Left cardiac atrium (tissue), 4 donors: ENCODE measurements at regions not wholly inside any gene's neighbourhood (a gene's known extent, or its start where the extent isn't known, plus 50 kb on each side); places are given as distances from the start of the nearest gene placed in this dataset.

Experiments
- ATAC-seq, 2 donors: fragments of 200-7000 bp; cut with Tn5 transposase; one replicate each; pipeline ENCODE4 v1.9.1; 2020; ENCODE audit warnings: mild to moderate bottlenecking in 2 of 2, moderate library complexity in 2 of 2
- DNase-seq: peaks from one replicate; pipeline ENCODE4 v3.0.0-alpha.2; 2020
- intact Hi-C, 2 donors: fragments of 100-400 bp; cut with DNase I; formaldehyde crosslinking; loops; one replicate each; pipeline versions ENCODE4 v1.14.1 to v1.15.1; 2022 to 2023
- donor health status: DM: no; HTN: yes; CAD: no.
- donor health status: DM: no; HTN: yes; CAD: no; lungs with severe emphysema.
- donor health status: DM: yes; HTN: yes; CAD: no.
- donor health status: Dilated cardiomyopathy.

DNA sequence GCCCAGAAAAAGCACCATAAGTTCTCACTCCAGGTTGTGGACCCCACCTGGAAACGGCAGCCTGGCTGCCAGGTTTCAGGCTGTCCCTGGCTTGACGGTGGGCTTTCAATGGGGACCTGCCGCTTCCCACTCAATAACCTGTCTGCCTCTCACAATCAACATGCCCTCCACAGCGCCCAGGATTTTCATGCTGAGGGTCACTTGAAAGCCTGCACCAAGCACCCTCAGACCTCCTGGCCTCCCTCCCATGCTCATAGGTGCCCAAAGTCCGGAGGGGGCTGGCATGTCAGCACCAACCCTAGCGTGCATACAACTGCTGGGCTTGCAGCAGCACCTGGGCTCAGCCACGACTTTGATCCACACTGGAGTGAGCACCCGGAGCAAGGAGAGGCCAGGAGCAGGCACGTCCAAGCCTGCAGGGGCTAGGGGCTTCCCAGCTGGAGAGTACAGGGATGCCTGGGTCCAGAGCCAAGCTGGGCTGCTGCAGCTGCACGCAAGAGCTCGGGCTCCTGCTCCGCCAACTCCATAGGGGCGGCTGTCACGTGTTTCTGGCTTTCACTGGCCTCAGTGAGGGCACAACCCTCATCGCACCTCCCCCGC, 1214.3 kb upstream of the RAG2 start:
- no peak for ATAC-seq
- no peak for DNase-seq

DNA sequence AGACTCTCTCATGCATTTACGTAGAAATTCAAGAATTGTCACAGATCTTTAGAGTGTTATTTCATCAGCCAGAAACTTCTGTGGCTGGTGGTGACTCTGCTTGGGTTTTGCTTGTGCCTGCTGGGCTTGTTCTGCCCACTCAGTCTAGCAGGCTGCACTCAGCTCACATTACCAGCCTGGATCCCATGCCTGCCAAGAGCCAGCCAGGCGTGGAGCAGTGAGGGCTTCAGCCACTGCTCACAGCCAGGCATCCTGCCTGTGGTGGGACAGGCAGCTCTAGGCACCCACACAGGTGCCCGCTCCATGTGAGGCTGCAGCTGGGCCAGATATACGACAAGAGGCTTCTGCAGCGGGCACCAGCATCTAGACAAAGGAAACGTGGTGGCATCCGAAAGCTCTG, 1213.3 kb upstream of the RAG2 start:
- ATAC-seq: no peak
- intact Hi-C loops: no loop called here
- no peak for DNase-seq

More for the DNA sequence above, 1214.3 kb upstream of the RAG2 start:
- intact Hi-C loops: no loop called here

DNA sequence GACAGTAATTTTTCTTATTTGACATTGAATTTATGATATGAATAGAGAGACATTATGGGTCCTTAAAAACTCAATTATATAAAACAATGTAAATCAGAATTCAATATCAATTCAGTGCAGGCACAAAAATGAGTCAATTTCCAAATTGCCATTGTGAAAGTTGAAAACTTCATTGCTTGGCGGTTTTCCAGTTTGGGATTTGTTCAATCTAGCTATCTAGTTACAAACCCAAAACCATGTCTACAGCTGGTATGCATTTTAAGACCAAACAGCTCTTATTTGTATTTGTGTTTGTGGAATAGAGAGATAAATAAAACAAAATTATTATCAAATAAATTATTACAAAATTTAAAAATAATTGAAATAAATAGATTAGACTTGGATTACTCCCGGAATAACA, 1206.6 kb upstream of the RAG2 start:
- DNase-seq (no peak), ATAC-seq (no peak)
- intact Hi-C loops: no loop called here

DNA sequence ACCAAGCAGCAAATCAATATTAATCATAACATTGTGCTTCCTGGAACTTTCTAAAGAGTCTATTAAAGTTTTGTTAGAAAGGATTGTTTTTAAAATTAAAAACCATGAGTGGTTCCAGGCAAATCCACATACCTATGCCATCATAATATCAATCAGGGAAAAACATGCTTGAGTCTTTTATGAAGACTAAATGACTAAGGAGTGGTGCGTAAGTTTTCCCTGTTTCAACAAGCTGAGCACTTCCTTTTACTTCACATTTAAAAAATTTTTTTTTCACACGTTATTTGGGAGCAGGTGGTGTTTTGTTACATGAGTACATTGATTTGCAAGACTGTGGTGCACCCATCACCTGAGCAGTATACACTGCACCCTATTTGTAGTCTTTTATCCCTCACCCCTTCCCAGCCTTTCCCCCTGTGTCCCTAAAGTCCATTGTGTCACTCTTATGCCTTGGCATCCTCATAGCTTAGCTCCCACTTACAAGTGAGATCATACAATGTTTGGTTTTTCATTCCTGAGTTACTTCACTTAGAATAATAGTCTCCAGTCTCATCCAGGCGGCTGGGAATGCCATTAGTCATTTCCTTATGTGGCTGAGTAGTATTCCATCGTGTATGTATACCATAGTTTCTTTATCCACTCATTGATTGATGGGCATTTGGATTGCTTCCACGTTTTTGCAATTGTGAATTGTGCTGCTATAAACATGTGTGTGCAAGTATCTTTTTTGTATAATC, 1190.3 kb upstream of the RAG2 start:
- DNase-seq (no peak), ATAC-seq (no peak)
- intact Hi-C loops: no loop called here

DNA sequence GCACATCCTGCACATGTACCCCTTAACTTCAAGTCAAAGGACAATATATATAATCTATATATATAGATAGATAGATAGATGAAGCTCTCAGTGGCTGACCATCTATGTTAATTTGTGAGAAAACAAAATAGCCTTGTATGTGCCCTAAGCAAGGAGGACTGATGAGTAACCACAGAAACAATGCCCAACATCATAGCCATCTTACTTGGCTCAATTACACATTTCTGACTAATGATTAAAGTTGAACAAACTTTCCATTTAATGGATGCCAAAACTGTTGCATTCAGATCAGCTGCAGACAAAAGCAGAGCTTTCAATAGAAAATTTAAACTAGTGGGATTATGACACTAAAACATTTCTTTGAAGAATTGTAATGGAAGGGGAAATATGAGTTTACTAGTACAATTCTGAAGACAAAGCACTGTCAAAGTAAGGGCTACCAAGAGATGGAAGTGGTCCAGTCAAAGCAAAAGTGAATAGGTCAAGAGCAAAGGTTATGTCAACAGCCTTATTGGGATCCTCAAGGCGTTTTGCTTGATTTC, 1188.2 kb upstream of the RAG2 start:
- ATAC-seq (no peak), DNase-seq (no peak)
- intact Hi-C loops: no loop called here

DNA sequence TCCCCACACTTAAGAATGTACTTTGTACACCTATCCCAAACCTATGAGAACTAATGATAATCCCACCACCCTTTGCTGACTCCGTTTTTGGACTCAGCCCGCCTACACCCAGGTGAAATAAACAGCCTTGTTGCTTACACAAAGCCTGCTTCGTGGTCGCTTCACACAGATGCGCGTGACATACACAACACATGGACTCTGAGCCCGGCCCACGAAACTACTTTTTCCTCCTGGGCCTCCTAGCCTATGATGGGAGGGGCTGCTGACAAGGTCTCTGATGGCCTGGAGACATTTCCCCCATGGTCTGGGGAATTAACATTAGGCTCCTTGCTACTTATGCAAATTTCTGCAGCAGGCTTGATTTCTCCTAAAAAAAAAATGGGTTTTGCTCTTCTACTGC, 1176.4 kb upstream of the RAG2 start:
- no peak for DNase-seq
- intact Hi-C loops: no loop called here
- ATAC-seq: no peak

DNA sequence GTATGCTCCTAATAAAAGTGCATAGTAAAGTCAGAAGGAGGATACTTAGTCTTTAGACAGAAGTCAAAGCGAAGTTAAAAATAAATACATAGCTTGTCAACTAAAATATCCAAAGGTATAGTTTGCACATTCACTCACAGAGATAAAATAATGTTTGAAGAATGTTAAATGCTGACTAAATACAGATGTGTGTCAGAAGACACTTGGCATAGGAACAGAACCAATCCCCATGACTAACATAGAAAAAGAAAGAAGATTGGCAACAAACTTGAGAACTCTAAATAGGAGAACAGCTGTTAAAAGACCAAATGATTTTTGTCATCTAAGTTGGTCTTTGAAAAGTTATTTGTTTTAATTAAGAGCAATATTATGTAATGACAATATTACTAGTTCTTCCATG, 1172.1 kb upstream of the RAG2 start:
- DNase-seq (no peak), ATAC-seq (no peak)
- intact Hi-C loops: no loop called here

DNA sequence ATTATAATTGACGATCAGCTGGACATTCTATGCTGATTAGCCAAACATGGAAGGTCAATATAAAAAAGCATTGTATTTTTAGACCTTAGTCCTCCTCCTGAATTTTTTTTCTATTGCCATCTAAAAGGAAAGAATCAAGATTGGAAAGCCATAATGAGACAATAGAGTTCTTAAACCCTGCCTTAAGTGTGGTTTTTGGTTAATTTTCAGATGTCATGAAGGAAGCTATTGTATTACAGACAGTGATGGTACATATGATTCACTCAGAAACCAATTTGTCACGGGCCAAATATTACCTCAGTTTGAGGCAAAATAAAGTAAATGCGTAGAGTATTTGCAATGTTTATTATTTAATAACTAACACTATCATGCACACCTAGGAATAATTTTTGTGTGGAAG, 1164.0 kb upstream of the RAG2 start:
- no peak for DNase-seq
- no peak for ATAC-seq
- intact Hi-C loops: no loop called here

DNA sequence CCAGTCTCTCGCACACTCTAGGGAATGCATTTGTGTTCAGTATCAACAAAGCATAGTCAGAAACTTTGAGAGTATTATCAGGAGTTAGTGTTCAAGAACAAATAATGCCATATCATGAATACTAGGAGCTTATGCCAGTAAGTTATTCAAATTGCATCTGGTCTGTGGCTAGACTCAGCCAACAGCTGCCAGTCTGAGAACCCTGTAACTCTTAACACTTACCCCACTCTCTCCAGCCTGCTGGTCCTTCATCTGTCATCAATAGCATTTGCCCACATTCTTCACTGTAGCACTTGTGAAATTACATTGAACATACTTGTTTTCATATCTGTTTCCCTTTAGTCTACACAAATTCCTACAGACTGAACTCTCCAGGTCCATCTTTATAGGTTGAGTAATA, 1157.5 kb upstream of the RAG2 start:
- intact Hi-C loops: no loop called here
- no peak for DNase-seq

DNA sequence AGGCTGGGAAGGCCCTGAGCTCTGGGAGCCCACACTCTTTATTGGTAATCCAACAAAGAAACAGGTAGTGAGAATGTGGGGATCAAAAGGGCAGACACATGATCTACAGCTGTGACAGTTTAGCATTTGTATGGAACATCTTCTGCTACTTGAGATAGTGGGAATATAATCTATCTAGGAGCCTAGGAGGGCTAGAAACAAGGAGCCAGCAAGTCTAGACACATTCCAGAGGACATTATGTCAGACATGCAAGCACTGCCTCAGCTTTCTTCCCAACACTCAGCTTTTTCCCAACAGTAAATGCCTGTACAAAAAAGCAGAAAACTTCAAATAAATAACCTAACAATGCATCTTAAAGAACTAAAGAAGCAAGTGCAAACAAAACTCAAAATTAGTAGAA, 1150.6 kb upstream of the RAG2 start:
- intact Hi-C loops: no loop called here
- DNase-seq (no peak), ATAC-seq (no peak)

More for the DNA sequence above, 1157.5 kb upstream of the RAG2 start:
- ATAC-seq: no peak

DNA sequence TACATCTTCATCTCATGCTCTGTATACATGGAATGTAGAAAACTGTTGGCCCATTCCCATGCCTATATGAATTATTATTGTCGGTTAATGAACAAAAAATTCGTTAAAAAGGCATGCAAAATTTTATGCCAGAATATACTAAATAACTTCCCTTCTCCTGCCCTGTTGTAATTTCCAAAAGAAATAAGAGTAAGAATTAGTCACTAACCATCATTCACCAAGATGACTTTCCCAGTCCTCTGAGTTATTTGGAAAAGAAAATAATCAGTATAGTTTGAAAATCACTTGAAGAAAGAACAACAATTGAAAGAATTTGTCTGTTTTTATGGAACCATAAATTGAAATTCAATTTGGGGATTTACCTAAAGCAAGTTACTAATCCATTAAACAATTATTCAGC, 1149.1 kb upstream of the RAG2 start:
- DNase-seq: no peak
- intact Hi-C loops: no loop called here
- no peak for ATAC-seq

DNA sequence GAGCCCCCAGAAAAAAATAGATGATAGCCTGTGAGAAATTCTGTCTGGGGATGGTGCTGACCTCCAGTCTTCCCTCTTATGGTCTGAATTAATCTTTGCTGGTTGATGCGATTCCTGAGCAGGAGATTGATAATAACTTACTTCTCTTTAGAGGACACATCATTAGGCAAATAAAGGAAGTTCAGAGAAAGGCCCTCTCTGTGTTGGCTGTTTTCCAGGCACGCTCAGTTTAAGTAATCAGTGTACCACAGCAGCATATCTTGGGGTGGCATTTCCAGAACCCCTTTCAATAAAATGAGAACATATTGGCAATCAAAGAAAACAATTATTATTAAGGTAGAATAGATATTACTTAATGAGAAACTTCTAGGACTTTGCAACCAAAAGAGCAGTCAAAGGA, 1129.3 kb upstream of the RAG2 start:
- intact Hi-C loops: no loop called here
- DNase-seq (no peak), ATAC-seq (no peak)

DNA sequence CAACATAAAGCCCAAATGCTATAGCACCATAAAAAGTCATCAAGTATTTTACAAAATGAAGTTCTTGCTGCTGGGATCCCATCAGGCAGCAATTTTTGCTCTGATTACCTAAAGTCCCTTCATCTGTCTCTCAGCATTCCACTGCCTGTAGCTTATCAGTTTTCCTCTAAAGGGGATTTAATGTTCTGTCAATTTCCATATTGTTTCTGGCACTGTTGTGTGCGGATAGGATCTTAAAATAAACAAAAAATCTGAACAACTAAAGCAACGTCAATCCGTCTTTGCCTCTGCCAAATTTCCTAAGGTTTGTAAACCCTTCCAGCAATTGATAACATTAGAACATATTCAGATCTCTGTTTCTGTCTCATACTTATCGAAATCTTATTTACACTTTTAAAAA, 1126.3 kb upstream of the RAG2 start:
- ATAC-seq (no peak), DNase-seq (no peak)
- intact Hi-C loops: no loop called here

DNA sequence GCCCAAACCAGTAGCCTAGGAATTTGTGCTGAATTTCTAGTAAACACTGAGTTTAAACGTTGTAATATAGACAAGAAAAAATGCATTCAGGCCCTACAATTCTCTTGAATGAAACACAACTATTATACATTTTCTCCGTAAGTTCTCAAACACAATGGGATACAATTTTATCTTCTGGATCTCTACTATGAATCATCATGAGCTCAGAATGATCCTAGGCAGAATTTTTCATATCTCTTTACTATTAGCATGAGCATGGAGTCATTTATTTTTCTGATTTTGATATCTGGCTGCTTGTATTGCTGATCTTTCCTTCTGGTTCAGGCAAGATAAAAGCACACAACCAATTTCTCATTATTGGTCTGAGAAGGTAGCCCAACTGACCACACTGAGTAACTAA, 1123.4 kb upstream of the RAG2 start:
- intact Hi-C loops: no loop called here
- ATAC-seq (no peak), DNase-seq (no peak)

DNA sequence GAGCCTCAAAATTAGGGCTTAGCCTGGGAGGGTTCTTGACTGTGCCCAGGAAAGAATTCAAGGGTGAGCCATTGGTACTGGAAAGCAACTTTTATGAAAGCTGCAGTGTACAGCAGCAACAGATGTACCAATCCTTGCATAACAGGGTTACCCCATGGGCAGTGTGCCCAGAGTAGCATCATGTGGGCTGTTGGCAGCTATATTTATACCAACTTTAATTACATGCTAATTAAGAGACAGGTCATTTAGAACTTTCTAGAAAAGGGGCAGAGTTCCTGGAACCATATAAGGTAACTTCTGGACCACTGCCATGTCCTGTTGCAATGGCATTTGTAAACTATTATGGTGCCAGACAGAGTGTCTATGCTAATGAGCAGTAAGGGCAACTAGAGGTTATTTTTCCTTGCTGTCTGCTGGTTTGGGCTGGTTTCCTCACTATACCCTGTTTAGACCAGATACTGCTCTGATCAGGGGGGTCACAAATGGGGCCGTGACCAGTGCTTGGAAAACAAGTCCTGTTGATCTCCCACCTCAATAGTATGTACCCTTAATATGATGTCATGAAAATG, 1120.5 kb upstream of the RAG2 start:
- no peak for DNase-seq
- peak in 1 of 2 donors; percentile 70 for ATAC-seq
- intact Hi-C loops: no loop called here

DNA sequence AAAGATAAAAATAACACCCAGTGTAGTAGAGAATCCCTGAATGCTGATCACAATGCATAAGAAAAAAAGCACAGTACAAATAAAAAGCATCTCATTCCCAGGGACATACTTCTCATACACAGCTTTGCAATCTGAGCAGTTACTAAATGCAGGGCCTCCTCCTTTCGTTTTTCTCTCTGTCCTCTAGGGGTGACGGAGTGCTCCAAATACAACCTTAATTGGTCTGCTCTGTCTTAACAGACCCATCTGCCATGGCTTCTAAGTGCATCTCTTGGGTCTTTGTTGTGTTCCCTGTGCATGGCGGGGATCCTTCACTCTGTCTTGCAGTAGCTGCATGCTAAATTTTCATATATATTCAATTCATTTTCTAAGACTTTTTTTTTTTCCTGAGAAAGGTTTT, 1114.2 kb upstream of the RAG2 start:
- intact Hi-C loops: no loop called here
- DNase-seq (no peak), ATAC-seq (no peak)

DNA sequence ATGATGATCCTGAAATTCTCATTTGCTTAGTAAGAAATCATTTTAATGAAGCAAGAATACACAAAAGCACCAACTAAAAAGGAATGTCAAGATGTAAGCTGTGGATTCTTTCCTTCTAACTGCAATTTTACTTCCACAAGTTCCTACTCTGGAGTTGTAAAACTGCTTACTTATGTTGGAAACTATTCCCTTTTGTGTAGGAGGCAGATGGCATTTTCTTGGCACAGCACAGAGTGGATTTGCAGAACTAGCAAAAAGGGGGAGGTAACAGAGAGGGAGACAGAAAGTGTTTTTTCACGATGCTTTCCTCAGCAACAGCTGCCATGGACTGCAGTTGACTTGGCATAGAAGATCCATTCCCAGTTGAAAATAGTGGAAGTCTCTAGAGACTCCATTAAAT, 1112.0 kb upstream of the RAG2 start:
- peak in 1 of 2 donors; percentile 84 for ATAC-seq
- DNase-seq: no peak
- intact Hi-C loops: no loop called here

DNA sequence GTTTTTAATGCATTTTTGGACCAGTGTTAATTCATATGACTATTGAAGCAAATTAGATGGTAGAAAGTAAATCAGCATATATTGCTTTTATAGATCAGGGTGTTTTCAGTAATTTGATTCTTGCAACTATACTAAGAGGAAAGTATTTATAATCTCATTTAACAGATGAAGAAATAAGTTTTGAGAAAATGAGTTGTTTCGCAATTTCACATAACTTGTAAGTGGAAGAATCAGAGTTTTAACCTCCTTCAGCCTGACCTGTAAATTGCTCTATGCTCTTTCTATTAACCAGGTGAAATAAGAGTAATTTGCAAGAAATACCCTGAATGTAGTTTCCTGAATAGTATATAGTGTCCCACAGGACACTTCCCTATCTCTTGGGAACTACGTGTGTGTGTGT, 1106.8 kb upstream of the RAG2 start:
- DNase-seq (no peak), ATAC-seq (no peak)
- intact Hi-C loops: no loop called here

DNA sequence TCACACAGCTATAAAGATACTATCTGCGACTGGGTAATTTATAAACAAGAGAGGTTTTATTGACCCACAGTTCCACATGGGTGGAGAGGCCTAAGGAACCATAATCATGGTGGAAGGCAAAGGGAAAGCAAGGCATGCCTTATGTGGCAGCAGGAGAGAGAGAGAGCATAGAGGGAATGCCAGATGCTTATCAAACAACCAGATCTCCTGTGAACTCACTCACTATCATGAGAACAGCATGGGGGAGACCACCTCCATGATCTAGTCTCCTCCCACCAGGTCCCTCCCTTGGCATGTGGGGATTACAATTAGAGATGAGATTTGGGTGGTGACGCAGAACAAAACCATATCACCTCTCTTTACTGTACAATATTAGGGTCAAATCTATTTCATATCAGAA, 1101.6 kb upstream of the RAG2 start:
- intact Hi-C loops: no loop called here
- no peak for ATAC-seq

DNA sequence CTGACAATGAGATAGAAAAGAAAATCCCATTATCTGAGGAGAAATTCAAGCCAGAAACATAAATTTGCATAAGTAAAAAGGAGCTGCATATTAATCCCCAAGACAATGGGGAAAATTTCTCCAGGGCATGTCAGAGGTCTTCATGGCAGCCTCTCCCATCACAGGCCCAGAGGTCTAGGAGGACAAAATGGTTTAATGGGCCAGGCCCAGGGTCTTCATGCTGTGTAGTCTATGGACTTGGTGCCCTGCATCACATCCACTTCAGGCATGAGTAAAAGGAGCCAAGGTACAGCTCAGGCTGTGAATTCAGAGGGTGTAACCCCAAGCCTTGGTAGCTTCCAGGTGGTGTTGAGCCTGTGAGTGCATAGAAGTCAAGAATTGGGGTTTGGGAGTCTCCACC, 1097.2 kb upstream of the RAG2 start:
- ATAC-seq: no peak
- no peak for DNase-seq
- intact Hi-C loops: no loop called here

More for the DNA sequence above, 1101.6 kb upstream of the RAG2 start:
- no peak for DNase-seq

DNA sequence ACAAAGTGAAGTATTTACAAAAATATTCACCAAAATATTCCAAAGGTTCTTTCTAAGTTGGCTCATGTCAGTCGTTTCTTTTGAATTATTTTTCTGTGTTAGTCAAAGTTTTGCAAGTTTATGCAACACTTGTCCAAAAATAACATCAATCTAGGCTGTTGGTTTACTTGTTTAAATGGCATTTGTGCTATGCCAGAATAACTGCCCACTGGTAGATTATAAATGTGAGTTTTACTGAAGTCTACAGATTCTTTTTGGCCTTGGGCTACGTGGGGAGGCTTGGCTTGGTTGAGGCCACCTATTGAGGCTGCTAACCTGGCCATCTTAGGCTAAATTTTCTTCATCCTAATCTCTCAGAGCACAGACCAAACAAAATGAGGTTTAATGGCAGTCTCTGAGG, 1091.9 kb upstream of the RAG2 start:
- no peak for ATAC-seq
- intact Hi-C loops: no loop called here

More for the DNA sequence above, 1091.9 kb upstream of the RAG2 start:
- no peak for DNase-seq
